ENCODE measurements at regions not wholly inside any gene's neighbourhood (a gene's known extent, or its start where the extent isn't known, plus 50 kb on each side); places are given as distances from the start of the nearest gene placed in this dataset.
"Not testable (repeated sequence)": the region's sequence is repeated elsewhere in the genome, so short reads cannot be mapped to it uniquely, and the experiment has no call there.

- intact Hi-C loops (cut with micrococcal nuclease): no loop called here
- POLR2A ChIA-PET: no interaction called here
- H3K4me3 Mint-ChIP-seq (ENCODE audit: unreplicated experiment): no peak overlapping the region
- H3K36me3 Mint-ChIP-seq (ENCODE audit: insufficient read depth, unreplicated experiment): no peaks in the 10 kb centered on the region
- TF ChIP-seq, protein P1, sequence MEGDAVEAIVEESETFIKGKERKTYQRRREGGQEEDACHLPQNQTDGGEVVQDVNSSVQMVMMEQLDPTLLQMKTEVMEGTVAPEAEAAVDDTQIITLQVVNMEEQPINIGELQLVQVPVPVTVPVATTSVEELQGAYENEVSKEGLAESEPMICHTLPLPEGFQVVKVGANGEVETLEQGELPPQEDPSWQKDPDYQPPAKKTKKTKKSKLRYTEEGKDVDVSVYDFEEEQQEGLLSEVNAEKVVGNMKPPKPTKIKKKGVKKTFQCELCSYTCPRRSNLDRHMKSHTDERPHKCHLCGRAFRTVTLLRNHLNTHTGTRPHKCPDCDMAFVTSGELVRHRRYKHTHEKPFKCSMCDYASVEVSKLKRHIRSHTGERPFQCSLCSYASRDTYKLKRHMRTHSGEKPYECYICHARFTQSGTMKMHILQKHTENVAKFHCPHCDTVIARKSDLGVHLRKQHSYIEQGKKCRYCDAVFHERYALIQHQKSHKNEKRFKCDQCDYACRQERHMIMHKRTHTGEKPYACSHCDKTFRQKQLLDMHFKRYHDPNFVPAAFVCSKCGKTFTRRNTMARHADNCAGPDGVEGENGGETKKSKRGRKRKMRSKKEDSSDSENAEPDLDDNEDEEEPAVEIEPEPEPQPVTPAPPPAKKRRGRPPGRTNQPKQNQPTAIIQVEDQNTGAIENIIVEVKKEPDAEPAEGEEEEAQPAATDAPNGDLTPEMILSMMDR (IDR thresholded peaks at IDR 0.05; ENCODE audit: unreplicated experiment): no peak
- H3K27me3 Mint-ChIP-seq (ENCODE audit: insufficient read depth, unreplicated experiment): peaks cover 30% of the 10 kb centered on the region
- DNase-seq (ENCODE audit: unreplicated experiment): no peak
- no TSS peak for BruUV-seq (replicated peaks)
- CTCF ChIA-PET: interaction anchor here (0.6 kb wide), 1 partner anchor 87 kb away, joined by 3 read pairs; no protein-coding TSS in a partner anchor
- no peaks in the 10 kb centered on the region for H3K9me3 Mint-ChIP-seq (ENCODE audit: unreplicated experiment)
- H3K27ac Mint-ChIP-seq (ENCODE audit: low read depth, unreplicated experiment): no peak overlapping the region
- H3K4me1 Mint-ChIP-seq (ENCODE audit: insufficient read depth, unreplicated experiment): peaks cover 9% of the 10 kb centered on the region
Measured at GRCh38 chr5:163260471-163260870, 176.9 kb upstream of the CCNG1 start.

DNA sequence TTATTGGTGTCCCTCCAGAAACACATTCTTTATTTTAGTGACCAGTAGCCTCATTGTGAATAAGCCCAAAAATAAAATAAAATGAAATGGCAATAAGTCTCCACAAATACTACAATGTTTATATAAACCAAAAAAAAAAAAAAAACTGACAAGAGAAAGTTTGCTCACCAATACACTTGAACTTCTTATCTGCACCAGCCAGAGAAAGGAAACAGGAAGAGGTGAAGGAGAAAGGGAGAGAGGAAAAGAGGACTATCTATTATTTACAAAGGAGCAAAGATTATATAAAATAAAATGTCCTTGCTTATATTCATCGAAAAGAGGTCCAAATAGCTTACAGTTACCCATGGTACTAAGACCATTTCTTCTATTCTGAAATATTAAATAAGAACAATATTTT is 176.4 kb upstream of the CCNG1 start:
- ChIA-PET CTCF (no interaction called here), POLR2A (no interaction called here)
- Mint-ChIP-seq H3K36me3 (ENCODE audit: insufficient read depth, unreplicated experiment) (no peaks in the 10 kb centered on the region), H3K27ac (ENCODE audit: low read depth, unreplicated experiment) (no peak overlapping the region), H3K4me3 (ENCODE audit: unreplicated experiment) (no peak overlapping the region), H3K4me1 (ENCODE audit: insufficient read depth, unreplicated experiment) (peaks cover 9% of the 10 kb centered on the region), H3K9me3 (ENCODE audit: unreplicated experiment) (no peaks in the 10 kb centered on the region), H3K27me3 (ENCODE audit: insufficient read depth, unreplicated experiment) (peaks cover 34% of the 10 kb centered on the region)
- intact Hi-C loops (cut with micrococcal nuclease): no loop called here
- TF ChIP-seq, protein P1 (IDR thresholded peaks at IDR 0.05; ENCODE audit: unreplicated experiment): no peak
- no TSS peak for BruUV-seq (replicated peaks)
- no peak for DNase-seq (ENCODE audit: unreplicated experiment)

DNA sequence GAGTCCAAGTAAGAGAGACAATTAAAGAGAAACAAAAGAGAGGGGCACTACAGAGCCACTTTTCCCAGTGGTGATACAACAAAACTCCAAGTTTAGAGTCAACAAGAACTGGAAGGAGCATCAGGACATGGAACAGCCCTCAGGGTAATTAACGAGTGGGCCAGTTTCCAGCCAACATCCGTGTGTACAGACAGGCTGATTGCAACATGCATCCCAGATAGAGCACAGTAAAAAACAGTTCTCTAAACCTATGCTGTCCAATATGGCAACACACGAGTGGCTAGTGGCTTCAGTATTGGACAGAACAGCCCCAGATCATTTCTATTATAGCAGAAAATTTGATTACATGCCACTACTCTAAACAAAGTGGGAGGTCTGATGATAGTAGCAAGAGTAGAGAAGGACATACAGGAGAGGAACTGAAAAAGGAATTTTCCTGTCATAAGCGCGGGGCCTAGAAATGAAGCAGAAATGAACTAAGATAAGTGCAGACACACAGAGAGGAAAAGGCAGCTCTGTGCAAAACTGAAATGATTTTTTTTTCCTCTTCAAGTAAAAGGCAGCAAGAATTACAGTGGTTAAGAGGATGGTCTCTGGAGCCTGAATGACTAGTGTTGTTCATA is 175.6 kb upstream of the CCNG1 start:
- Mint-ChIP-seq H3K9me3 (ENCODE audit: unreplicated experiment) (no peaks in the 10 kb centered on the region), H3K27me3 (ENCODE audit: insufficient read depth, unreplicated experiment) (peaks cover 41% of the 10 kb centered on the region), H3K36me3 (ENCODE audit: insufficient read depth, unreplicated experiment) (no peaks in the 10 kb centered on the region), H3K4me1 (ENCODE audit: insufficient read depth, unreplicated experiment) (peaks cover 9% of the 10 kb centered on the region), H3K4me3 (ENCODE audit: unreplicated experiment) (no peak overlapping the region), H3K27ac (ENCODE audit: low read depth, unreplicated experiment) (no peak overlapping the region)
- no TSS peak for BruUV-seq (replicated peaks)
- ChIA-PET POLR2A (no interaction called here), CTCF (interaction anchor here (1.0 kb wide), 1 partner anchor 255 kb away, joined by 3 read pairs; no protein-coding TSS in a partner anchor)
- TF ChIP-seq, protein P1 (IDR thresholded peaks at IDR 0.05; ENCODE audit: unreplicated experiment): no peak
- intact Hi-C loops (cut with micrococcal nuclease): no loop called here
- peak; percentile 87 for DNase-seq (ENCODE audit: unreplicated experiment)

DNA sequence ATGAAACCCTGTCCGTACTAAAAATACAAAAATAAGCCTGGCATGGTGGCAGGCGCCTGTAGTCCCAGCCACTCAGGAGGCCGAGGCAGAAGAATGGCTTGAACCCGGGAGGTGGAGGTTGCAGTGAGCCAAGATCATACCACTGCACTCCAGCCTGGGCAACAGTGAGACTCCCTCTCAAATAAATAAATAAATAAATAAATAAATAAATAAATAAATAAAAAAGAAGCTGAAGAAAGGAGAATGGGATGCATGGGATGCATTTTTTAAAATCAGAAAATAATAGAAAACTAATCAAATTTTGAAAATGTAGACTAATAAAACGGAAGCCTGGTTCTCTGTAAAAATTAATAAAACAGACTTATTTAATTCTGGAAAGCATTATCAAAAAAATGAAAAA is 171.1 kb upstream of the CCNG1 start:
- BruUV-seq (replicated peaks); H3K4me1 Mint-ChIP-seq (ENCODE audit: insufficient read depth, unreplicated experiment); DNase-seq (ENCODE audit: unreplicated experiment); H3K4me3 Mint-ChIP-seq (ENCODE audit: unreplicated experiment); H3K36me3 Mint-ChIP-seq (ENCODE audit: insufficient read depth, unreplicated experiment); H3K27ac Mint-ChIP-seq (ENCODE audit: low read depth, unreplicated experiment); POLR2A ChIA-PET; H3K9me3 Mint-ChIP-seq (ENCODE audit: unreplicated experiment): not testable (repeated sequence)
- intact Hi-C loops (cut with micrococcal nuclease): loop anchor here (5.0 kb wide), 4 partner anchors 189 to 1414 kb away; no protein-coding TSS in a partner anchor
- peaks cover 60% of the 10 kb centered on the region for H3K27me3 Mint-ChIP-seq (ENCODE audit: insufficient read depth, unreplicated experiment)
- CTCF ChIA-PET: interaction anchor here (0.5 kb wide), 1 partner anchor 338 kb away, joined by 3 read pairs; no protein-coding TSS in a partner anchor

Measured in MCF 10A (cell line).